BJ (cell line): ENCODE measurements at regions not wholly inside any gene's neighbourhood (a gene's known extent, or its start where the extent isn't known, plus 50 kb on each side); places are given as distances from the start of the nearest gene placed in this dataset.
A peak's percentile ranks its signal among the peaks of the same experiment; 100 is the strongest.

Experiments used
- CTCF ChIA-PET: fragments of 350-600 bp; formaldehyde crosslinking; extraction: SDS; loops from one replicate; lab custom pipeline; 2021; ENCODE audit warnings: antibody characterized with exemption, inconsistent platforms; lab: Yijun Ruan, JAX
- POLR2A ChIA-PET: fragments of 300-600 bp; sonication (Branson Sonifier 250); formaldehyde crosslinking; extraction: SDS; loops from one replicate; lab custom pipeline; 2021; ENCODE audit warnings: antibody characterized with exemption; lab: Charles Lee
- DNase-seq: peaks from one replicate; pipeline ENCODE4 v3.0.0-alpha.2; 2011; ENCODE audit warnings: low read depth
- H3K27me3 ChIP-seq: 2 replicates; pipeline ENCODE4 v1.6.0; 2011; ENCODE audit warnings: low read length; ENCODE audit not compliant: control insufficient read depth, insufficient read depth
- H3K36me3 ChIP-seq: 2 replicates; pipeline ENCODE4 v1.5.1; 2011; ENCODE audit warnings: low read length; ENCODE audit not compliant: control insufficient read depth, insufficient read depth
- H3K4me3 ChIP-seq: 2 replicates; pipeline ENCODE4 v1.5.1; 2011; ENCODE audit warnings: low read depth, mild to moderate bottlenecking, control low read depth, low read length
- TF ChIP-seq, protein P1 (sequence below): IDR thresholded peaks from 2 replicates; pipeline ENCODE4 v1.5.1; 2011; ENCODE audit warnings: low read depth, mild to moderate bottlenecking, control low read depth, inconsistent platforms, low read length, moderate library complexity; ENCODE audit not compliant: insufficient read depth

GRCh38 chr4:126715067-126715466, 917.7 kb upstream of the INTU start:
- ChIA-PET POLR2A (interaction anchor here (0.6 kb wide), 1 partner anchor 16 kb away, joined by 4 read pairs; no protein-coding TSS in a partner anchor), CTCF (no interaction called here)
- TF ChIP-seq, protein P1, sequence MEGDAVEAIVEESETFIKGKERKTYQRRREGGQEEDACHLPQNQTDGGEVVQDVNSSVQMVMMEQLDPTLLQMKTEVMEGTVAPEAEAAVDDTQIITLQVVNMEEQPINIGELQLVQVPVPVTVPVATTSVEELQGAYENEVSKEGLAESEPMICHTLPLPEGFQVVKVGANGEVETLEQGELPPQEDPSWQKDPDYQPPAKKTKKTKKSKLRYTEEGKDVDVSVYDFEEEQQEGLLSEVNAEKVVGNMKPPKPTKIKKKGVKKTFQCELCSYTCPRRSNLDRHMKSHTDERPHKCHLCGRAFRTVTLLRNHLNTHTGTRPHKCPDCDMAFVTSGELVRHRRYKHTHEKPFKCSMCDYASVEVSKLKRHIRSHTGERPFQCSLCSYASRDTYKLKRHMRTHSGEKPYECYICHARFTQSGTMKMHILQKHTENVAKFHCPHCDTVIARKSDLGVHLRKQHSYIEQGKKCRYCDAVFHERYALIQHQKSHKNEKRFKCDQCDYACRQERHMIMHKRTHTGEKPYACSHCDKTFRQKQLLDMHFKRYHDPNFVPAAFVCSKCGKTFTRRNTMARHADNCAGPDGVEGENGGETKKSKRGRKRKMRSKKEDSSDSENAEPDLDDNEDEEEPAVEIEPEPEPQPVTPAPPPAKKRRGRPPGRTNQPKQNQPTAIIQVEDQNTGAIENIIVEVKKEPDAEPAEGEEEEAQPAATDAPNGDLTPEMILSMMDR: no peak

GRCh38 chr4:126715681-126716080, 917.1 kb upstream of the INTU start:
- CTCF ChIA-PET: no interaction called here
- Histone ChIP-seq H3K36me3 (no peaks in the 10 kb centered on the region), H3K27me3 (no peaks in the 10 kb centered on the region), H3K4me3 (no peak overlapping the region)
- TF ChIP-seq, protein P1: no peak
- POLR2A ChIA-PET: no interaction called here
- no peak for DNase-seq

More at GRCh38 chr4:126715067-126715466, 917.7 kb upstream of the INTU start:
- DNase-seq: no peak
- no peaks in the 10 kb centered on the region for H3K36me3 ChIP-seq
- no peaks in the 10 kb centered on the region for H3K27me3 ChIP-seq
- no peak overlapping the region for H3K4me3 ChIP-seq

DNA sequence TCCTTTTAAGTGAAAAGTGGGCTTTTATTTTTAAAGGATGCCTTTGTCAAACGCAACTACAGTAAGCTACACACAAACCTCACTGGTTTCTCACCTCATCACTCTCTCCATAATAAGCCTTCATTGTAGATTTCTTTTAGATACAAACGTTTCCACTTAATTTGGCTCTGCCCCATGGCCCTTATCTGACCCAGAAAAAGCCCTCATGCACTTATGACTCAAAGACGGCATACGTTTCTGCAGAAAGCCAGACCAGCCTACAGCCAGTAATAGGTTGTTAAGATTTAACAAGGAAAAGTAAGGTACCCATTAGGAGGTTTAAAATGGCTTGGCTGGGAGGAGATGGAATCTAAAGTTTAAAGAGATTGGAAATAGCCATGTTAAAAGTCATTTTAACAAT, 914.6 kb upstream of the INTU start:
- Histone ChIP-seq H3K4me3 (no peak overlapping the region), H3K27me3 (no peaks in the 10 kb centered on the region), H3K36me3 (no peaks in the 10 kb centered on the region)
- ChIA-PET POLR2A (no interaction called here), CTCF (interaction anchor here (1.1 kb wide), 1 partner anchor 10 kb away, joined by 3 read pairs; no protein-coding TSS in a partner anchor)
- DNase-seq: peak; percentile 22
- TF ChIP-seq, protein P1: no peak

DNA sequence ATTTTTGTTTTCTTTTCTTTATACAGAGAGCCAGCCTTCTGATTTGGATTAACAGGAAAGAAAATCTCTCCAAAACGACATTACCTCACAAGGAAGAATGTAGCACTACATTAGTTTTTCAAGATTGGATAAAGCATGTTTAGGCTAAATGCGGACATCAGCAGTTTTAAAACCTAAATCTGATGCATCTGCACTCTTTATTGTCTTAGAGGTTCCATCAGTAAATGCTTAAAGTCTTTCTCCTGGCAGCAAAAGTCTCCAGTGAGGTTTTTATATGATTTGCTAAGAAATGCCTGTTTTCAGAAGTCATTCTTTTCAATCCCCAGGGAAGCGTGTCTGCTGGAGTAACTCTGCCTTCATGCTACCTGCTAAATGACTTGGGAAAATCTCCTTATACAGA, 912.9 kb upstream of the INTU start:
- H3K4me3 ChIP-seq: no peak overlapping the region
- CTCF ChIA-PET: no interaction called here
- H3K36me3 ChIP-seq: no peaks in the 10 kb centered on the region
- POLR2A ChIA-PET: no interaction called here
- no peak for DNase-seq
- no peaks in the 10 kb centered on the region for H3K27me3 ChIP-seq
- TF ChIP-seq, protein P1: no peak

GRCh38 chr4:126725906-126726305, 906.9 kb upstream of the INTU start:
- H3K36me3 ChIP-seq: no peaks in the 10 kb centered on the region
- TF ChIP-seq, protein P1: no peak
- DNase-seq: no peak
- no peaks in the 10 kb centered on the region for H3K27me3 ChIP-seq
- CTCF ChIA-PET: no interaction called here
- POLR2A ChIA-PET: no interaction called here
- H3K4me3 ChIP-seq: no peak overlapping the region
